HEK293 (cell line): ENCODE measurements at regions not wholly inside any gene's neighbourhood (a gene's known extent, or its start where the extent isn't known, plus 50 kb on each side); places are given as distances from the start of the nearest gene placed in this dataset.
"Not testable (repeated sequence)": the region's sequence is repeated elsewhere in the genome, so short reads cannot be mapped to it uniquely, and the experiment has no call there.

ENCODE experiments used
- CTCF ChIA-PET: fragments of 350-600 bp; formaldehyde crosslinking; extraction: SDS; loops from one replicate; lab custom pipeline; 2021; ENCODE audit warnings: antibody characterized with exemption; lab: Yijun Ruan, JAX
- POLR2A ChIA-PET: fragments of 300-600 bp; formaldehyde crosslinking; extraction: SDS; loops from one replicate; lab custom pipeline; 2020; ENCODE audit warnings: antibody characterized with exemption, inconsistent platforms; lab: Yijun Ruan, JAX
- H3K27ac ChIP-seq: fragments of 200-500 bp; sonication (Bioruptor generic); 2 replicates; pipeline ENCODE4 v1.5.1; 2014; ENCODE audit warnings: low read depth, low read length, control low read depth, inconsistent platforms; ENCODE audit errors: extremely low read depth
- H3K36me3 ChIP-seq, 2 experiments: fragments of 200-500 bp in 1 of 2; sonication (Bioruptor generic) in 1 of 2; 1 replicate in 1 of 2; 2 replicates in 1 of 2; pipeline ENCODE4 v1.5.1; 2014 to 2017; ENCODE audit warnings: inconsistent platforms in 2 of 2, low read length in 2 of 2; ENCODE audit not compliant: control insufficient read depth in 2 of 2, insufficient read depth in 1 of 2
- H3K4me1 ChIP-seq: fragments of 200-500 bp; sonication (Bioruptor generic); 2 replicates; pipeline ENCODE4 v1.5.1; 2014; ENCODE audit warnings: mild to moderate bottlenecking, low read length, inconsistent platforms; ENCODE audit not compliant: control insufficient read depth, insufficient read depth
- H3K4me3 ChIP-seq: 2 replicates; pipeline ENCODE4 v1.5.1; 2011; ENCODE audit warnings: low read depth, mild to moderate bottlenecking, control low read depth, low read length, moderate library complexity
- H3K9me3 ChIP-seq: fragments of 200-500 bp; sonication (Bioruptor generic); 2 replicates; pipeline ENCODE4 v1.5.1; 2014; ENCODE audit warnings: low read depth, low read length, inconsistent platforms; ENCODE audit not compliant: control insufficient read depth, insufficient read depth
- OVOL3 ChIP-seq: fragments of 450-650 bp; formaldehyde crosslinking; IDR thresholded peaks from 2 replicates; pipeline ENCODE4 v1.5.1; 2016; ENCODE audit warnings: missing biosample characterization, missing genetic modification characterization
- PRDM10 ChIP-seq: fragments of 450-650 bp; formaldehyde crosslinking; IDR thresholded peaks from 2 replicates; pipeline ENCODE4 v1.5.1; 2016; ENCODE audit warnings: missing biosample characterization, missing genetic modification characterization
- TCF7L2 ChIP-seq: IDR thresholded peaks from 2 replicates; pipeline ENCODE4 v1.6.1; 2011; ENCODE audit warnings: low read depth, mild to moderate bottlenecking, inconsistent platforms, low read length, moderate library complexity, borderline replicate concordance
- ZFHX2 ChIP-seq: fragments of 450-650 bp; formaldehyde crosslinking; conservative IDR thresholded peaks from 2 replicates; pipeline ENCODE4 v1.5.1; 2016; ENCODE audit warnings: missing biosample characterization, missing genetic modification characterization
- ZFP69B ChIP-seq: fragments of 450-650 bp; formaldehyde crosslinking; IDR thresholded peaks from 2 replicates; pipeline ENCODE4 v1.5.1; 2016; ENCODE audit warnings: missing biosample characterization, missing genetic modification characterization
- ZIC2 ChIP-seq: fragments of 450-650 bp; formaldehyde crosslinking; IDR thresholded peaks from 2 replicates; pipeline ENCODE4 v1.5.1; 2016; ENCODE audit warnings: missing biosample characterization, missing genetic modification characterization
- ZNF146 ChIP-seq: fragments of 450-650 bp; formaldehyde crosslinking; IDR thresholded peaks from 2 replicates; pipeline ENCODE4 v1.5.1; 2016; ENCODE audit warnings: missing biosample characterization, missing genetic modification characterization
- ZNF169 ChIP-seq: fragments of 450-650 bp; formaldehyde crosslinking; IDR thresholded peaks from 2 replicates; pipeline ENCODE4 v1.5.1; 2016; ENCODE audit warnings: missing biosample characterization, missing genetic modification characterization
- ZNF311 ChIP-seq: fragments of 450-650 bp; formaldehyde crosslinking; IDR thresholded peaks from 2 replicates; pipeline ENCODE4 v1.5.1; 2017; ENCODE audit warnings: missing biosample characterization, missing genetic modification characterization, borderline replicate concordance
- ZNF335 ChIP-seq: fragments of 450-650 bp; formaldehyde crosslinking; conservative IDR thresholded peaks from 2 replicates; pipeline ENCODE4 v1.5.1; 2016; ENCODE audit warnings: missing biosample characterization, missing genetic modification characterization
- ZNF510 ChIP-seq: fragments of 450-650 bp; formaldehyde crosslinking; IDR thresholded peaks from 2 replicates; pipeline ENCODE4 v1.5.1; 2018; ENCODE audit warnings: mild to moderate bottlenecking, missing genetic modification characterization, missing biosample characterization; ENCODE audit not compliant: insufficient replicate concordance
- ZNF560 ChIP-seq: fragments of 450-650 bp; formaldehyde crosslinking; IDR thresholded peaks from 2 replicates; pipeline ENCODE4 v1.5.1; 2017; ENCODE audit warnings: missing biosample characterization, missing genetic modification characterization, borderline replicate concordance
- ZNF561 ChIP-seq: fragments of 450-650 bp; IDR thresholded peaks from 2 replicates; pipeline ENCODE4 v1.5.1; 2018; ENCODE audit warnings: missing biosample characterization, missing genetic modification characterization, borderline replicate concordance
- ZNF621 ChIP-seq: fragments of 450-650 bp; formaldehyde crosslinking; IDR thresholded peaks from 2 replicates; pipeline ENCODE4 v1.5.1; 2017; ENCODE audit warnings: missing biosample characterization, missing genetic modification characterization
- ZSCAN30 ChIP-seq: fragments of 450-650 bp; IDR thresholded peaks from 2 replicates; pipeline ENCODE4 v1.5.1; 2018; ENCODE audit warnings: missing biosample characterization, mild to moderate bottlenecking, missing genetic modification characterization, moderate library complexity
- TF ChIP-seq, protein P1 (sequence below): fragments of 450-650 bp; formaldehyde crosslinking; IDR thresholded peaks from 2 replicates; pipeline ENCODE4 v1.5.1; 2016; ENCODE audit warnings: missing biosample characterization, missing genetic modification characterization
- TF ChIP-seq, protein P2 (sequence below): fragments of 450-650 bp; formaldehyde crosslinking; IDR thresholded peaks from 2 replicates; pipeline ENCODE4 v1.5.1; 2016; ENCODE audit warnings: missing biosample characterization, missing genetic modification characterization

DNA sequence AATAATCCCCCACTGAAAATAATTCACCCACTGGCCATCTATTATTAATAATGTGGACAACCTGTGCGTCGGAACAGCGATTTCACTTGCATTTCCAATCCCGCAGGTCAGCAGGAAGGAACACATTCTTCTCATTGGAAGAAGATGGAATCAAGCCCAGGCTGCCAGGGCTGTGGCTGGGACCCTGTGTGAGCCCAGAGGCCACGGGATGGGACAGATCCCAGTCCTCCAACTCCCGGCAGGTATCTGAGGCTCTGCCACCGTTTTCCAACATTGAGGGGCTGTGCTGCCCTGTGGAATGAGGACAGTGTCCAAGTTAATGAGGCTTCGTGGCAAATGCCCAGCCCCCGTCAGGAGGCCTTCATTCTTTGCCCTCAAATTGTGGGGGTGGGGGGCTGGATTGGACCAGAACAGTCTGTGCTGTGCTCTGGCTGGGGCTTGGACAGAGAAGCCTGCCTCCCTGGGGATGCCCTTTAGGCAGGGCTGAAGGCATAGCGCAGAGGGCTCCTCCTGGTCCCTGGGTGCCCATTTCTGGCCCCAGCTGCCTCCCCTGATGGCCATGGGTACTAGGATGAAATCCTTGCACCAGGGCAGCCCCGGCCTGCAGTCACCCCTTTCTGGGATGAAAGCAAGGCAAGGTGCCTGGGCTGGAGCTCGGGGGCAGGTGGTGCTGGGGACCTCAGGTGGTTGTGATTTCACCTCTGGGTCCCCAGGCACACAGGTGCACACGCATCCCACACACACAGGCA, 195.0 kb upstream of the PPP1R26 start (continued):
- TF ChIP-seq ZIC2 (tag by site-specific recombination), result no peak

GRCh38 chr9:135286187-135286925, 193.2 kb upstream of the PPP1R26 start:
- H3K4me1 ChIP-seq, H3K27ac ChIP-seq, H3K9me3 ChIP-seq, H3K36me3 ChIP-seq, POLR2A ChIA-PET, CTCF ChIA-PET, H3K4me3 ChIP-seq: not testable (repeated sequence)

GRCh38 chr9:135286961-135287360, 192.6 kb upstream of the PPP1R26 start:
- no peaks in the 10 kb centered on the region for H3K4me1 ChIP-seq
- no peak for TF ChIP-seq ZSCAN30 (tag by site-specific recombination)
- TF ChIP-seq ZNF560 (tag by site-specific recombination), result no peak
- no peak for TF ChIP-seq ZNF561
- TF ChIP-seq ZNF311 (tag by site-specific recombination), result no peak
- no peak for TF ChIP-seq ZNF169
- no peak for TF ChIP-seq OVOL3 (tag by site-specific recombination)
- no peak for TF ChIP-seq ZNF510 (tag by site-specific recombination)
- TF ChIP-seq, all 188 proteins: peak for 0
- H3K36me3 ChIP-seq, result no peaks in the 10 kb centered on the region
- no peak overlapping the region for H3K27ac ChIP-seq
- no peaks in the 10 kb centered on the region for H3K9me3 ChIP-seq
- ChIA-PET CTCF (no interaction called here), POLR2A (no interaction called here)
- no peak overlapping the region for H3K4me3 ChIP-seq

GRCh38 chr9:135287627-135288026, 192.0 kb upstream of the PPP1R26 start:
- no peak overlapping the region for H3K27ac ChIP-seq
- H3K9me3 ChIP-seq, result no peaks in the 10 kb centered on the region
- POLR2A ChIA-PET, result no interaction called here
- H3K4me1 ChIP-seq, result no peaks in the 10 kb centered on the region
- no peak overlapping the region for H3K4me3 ChIP-seq
- TF ChIP-seq ZFHX2 (tag by site-specific recombination) (no peak), ZNF621 (tag by site-specific recombination) (no peak)
- no peaks in the 10 kb centered on the region for H3K36me3 ChIP-seq
- CTCF ChIA-PET, result no interaction called here

DNA sequence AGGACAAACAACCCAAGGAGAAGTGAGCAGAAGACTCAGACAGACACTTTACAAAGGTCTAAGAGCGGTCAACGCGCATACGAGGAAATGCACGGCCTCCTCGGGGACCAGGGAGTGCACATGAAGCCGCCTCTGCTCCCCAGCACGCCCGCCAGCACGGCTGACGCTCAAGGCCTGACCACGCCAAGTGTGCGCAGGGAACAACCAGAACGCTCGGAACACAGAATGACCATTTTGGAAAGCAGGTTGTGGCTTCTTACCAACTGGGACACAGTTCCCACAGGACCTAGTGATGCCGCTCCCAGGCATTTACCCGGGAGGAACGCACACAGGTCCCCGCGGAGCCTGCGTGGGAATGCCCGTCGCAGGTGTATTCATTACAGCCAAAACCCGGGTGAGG, 191.5 kb upstream of the PPP1R26 start:
- CTCF ChIA-PET, result interaction anchor here (0.6 kb wide), 1 partner anchor 1802 kb away, joined by 3 read pairs; no protein-coding TSS in a partner anchor
- Histone ChIP-seq H3K4me1 (no peaks in the 10 kb centered on the region), H3K36me3 (no peaks in the 10 kb centered on the region), H3K9me3 (no peaks in the 10 kb centered on the region), H3K4me3 (no peak overlapping the region), H3K27ac (no peak overlapping the region)
- POLR2A ChIA-PET, result no interaction called here
- TF ChIP-seq PRDM10 (tag by site-specific recombination) (no peak), ZNF146 (tag by site-specific recombination) (no peak), ZFP69B (tag by site-specific recombination) (no peak), ZNF335 (tag by site-specific recombination) (no peak), TCF7L2 (no peak)
- TF ChIP-seq, protein P1, sequence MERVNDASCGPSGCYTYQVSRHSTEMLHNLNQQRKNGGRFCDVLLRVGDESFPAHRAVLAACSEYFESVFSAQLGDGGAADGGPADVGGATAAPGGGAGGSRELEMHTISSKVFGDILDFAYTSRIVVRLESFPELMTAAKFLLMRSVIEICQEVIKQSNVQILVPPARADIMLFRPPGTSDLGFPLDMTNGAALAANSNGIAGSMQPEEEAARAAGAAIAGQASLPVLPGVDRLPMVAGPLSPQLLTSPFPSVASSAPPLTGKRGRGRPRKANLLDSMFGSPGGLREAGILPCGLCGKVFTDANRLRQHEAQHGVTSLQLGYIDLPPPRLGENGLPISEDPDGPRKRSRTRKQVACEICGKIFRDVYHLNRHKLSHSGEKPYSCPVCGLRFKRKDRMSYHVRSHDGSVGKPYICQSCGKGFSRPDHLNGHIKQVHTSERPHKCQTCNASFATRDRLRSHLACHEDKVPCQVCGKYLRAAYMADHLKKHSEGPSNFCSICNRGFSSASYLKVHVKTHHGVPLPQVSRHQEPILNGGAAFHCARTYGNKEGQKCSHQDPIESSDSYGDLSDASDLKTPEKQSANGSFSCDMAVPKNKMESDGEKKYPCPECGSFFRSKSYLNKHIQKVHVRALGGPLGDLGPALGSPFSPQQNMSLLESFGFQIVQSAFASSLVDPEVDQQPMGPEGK (tag by site-specific recombination), result no peak
- TF ChIP-seq, protein P2, sequence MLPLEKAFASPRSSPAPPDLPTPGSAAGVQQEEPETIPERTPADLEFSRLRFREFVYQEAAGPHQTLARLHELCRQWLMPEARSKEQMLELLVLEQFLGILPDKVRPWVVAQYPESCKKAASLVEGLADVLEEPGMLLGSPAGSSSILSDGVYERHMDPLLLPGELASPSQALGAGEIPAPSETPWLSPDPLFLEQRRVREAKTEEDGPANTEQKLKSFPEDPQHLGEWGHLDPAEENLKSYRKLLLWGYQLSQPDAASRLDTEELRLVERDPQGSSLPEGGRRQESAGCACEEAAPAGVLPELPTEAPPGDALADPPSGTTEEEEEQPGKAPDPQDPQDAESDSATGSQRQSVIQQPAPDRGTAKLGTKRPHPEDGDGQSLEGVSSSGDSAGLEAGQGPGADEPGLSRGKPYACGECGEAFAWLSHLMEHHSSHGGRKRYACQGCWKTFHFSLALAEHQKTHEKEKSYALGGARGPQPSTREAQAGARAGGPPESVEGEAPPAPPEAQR (tag by site-specific recombination), result no peak
